SU-DHL-6 (cell line): ENCODE measurements at regions not wholly inside any gene's neighbourhood (a gene's known extent, or its start where the extent isn't known, plus 50 kb on each side); places are given as distances from the start of the nearest gene placed in this dataset.

Experiments
- CTCF ChIP-seq: fragments of 200-600 bp; sonication (generic); IDR thresholded peaks from one replicate; pipeline ENCODE4 v1.5.1; 2017; ENCODE audit warnings: antibody characterized with exemption, mild to moderate bottlenecking, low read length, moderate library complexity; ENCODE audit not compliant: insufficient read depth, poor library complexity, severe bottlenecking
- EZH2phosphoT487 ChIP-seq: fragments of 200-600 bp; sonication (generic), shearing (Covaris generic); conservative IDR thresholded peaks from 2 replicates; pipeline ENCODE4 v1.6.1; 2018; ENCODE audit warnings: mild to moderate bottlenecking, antibody characterized with exemption, low read length, moderate library complexity, mixed read lengths

- TF ChIP-seq CTCF (no peak), EZH2phosphoT487 (no peak)
Measured at GRCh38 chr2:74756356-74756890, 77.5 kb upstream of the HK2 start.
